RPMI8226 (cell line): ENCODE measurements at regions not wholly inside any gene's neighbourhood (a gene's known extent, or its start where the extent isn't known, plus 50 kb on each side); places are given as distances from the start of the nearest gene placed in this dataset.
"Not testable (repeated sequence)": the region's sequence is repeated elsewhere in the genome, so short reads cannot be mapped to it uniquely, and the experiment has no call there.

Experiments used
- DNase-seq: peaks from one replicate; pipeline ENCODE4 v3.0.0-alpha.2; 2015

DNA sequence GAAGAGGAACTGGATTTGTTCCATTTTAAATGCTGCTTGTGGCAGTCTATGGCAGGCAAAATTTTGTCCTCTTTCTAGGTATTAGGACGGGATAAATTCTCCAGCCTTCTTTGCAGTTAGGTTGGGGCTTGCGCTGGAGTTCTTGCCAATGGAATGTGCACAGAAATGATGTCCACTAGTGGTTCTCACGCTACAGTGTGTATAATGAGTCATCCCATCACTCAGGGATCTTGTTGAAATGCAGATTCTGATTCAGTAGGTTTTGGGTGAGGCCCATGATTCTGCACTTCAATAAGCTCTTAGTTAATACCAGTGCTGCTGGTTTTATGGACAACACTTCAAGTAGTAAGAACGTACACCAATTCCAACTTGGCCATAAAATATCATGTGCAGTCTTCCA lies 317.6 kb upstream of the KLF4 start:
- no peak for DNase-seq

- DNase-seq: no peak
Observed at GRCh38 chr9:107805201-107805600, 315.6 kb upstream of the KLF4 start.

GRCh38 chr9:107794259-107794658 lies 304.7 kb upstream of the KLF4 start:
- DNase-seq: no peak

DNA sequence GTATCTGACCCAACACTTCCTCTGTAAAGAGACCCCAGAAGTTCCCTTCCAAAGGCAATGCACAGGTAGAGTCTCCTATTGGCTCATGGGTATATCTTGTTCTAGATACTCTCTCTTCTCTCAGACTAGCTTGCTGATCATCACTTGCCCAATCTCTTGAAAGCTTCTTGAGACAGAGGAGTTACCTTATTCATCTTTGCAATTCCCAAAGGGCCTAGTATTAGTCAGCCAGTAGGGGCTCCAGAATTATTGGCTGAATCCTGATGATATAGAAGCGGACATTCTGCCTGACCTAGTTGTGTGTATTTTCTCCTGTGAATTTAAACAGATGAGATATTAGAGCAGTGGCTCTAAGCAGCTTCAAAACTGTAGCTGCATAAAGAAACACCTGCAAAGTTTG lies 304.0 kb upstream of the KLF4 start:
- DNase-seq: no peak

DNA sequence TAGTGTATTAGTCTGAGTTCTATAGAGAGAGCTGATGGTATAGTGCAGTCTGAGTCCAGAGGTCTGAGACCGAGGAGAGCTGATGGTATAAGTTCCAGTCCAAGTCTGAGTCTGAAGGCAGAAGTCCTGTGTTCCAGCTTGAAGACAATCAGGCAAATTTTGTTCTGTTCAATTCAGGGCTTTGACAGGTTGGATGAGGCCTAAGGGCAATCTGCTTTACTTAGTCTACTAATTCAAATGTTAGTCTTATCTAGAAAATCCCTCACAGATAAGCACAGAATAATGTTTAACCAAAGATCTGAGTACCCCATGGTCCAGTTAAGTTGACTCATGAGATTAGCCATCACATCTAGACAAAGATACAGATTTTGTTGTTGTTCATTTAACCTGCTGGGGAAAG lies 303.0 kb upstream of the KLF4 start:
- DNase-seq: no peak

- no peak for DNase-seq
Observed at GRCh38 chr9:107792006-107792405, 302.4 kb upstream of the KLF4 start.

DNA sequence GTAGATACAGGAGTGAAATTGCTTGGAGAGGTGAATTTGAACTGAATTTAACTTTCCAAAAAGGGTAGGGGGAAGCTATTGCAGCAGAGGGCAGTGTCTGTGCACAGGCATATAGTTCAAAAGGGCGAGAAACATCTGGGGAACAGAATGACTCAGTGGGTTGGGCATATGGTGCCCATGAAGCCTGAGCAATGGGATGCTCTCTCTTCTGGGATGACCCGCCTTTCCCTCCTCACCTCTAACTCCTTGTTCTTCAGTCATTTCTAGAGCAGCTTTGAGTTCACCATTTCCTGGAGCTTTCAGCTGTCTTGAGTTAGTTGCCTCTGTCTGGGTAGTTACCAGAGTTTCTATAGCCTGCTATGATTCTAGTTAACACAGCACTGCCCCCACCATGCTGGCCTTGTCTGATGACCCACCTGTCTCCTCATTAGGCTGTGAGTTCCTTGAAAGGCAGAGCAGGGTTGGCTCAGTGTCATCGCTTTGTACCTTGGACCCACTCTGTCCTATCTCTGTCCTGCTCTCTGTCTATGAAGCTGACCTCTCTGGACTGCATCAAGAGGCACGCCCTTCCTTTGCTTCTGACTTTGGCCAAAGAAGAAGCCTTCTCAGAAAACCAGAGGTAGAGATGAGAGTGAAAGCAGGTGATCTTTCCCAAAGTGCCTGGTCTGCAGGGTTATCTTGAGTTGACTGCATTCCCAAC lies 299.6 kb upstream of the KLF4 start:
- no peak for DNase-seq

- no peak for DNase-seq
Observed at GRCh38 chr9:107786561-107786960, 297.0 kb upstream of the KLF4 start.

DNA sequence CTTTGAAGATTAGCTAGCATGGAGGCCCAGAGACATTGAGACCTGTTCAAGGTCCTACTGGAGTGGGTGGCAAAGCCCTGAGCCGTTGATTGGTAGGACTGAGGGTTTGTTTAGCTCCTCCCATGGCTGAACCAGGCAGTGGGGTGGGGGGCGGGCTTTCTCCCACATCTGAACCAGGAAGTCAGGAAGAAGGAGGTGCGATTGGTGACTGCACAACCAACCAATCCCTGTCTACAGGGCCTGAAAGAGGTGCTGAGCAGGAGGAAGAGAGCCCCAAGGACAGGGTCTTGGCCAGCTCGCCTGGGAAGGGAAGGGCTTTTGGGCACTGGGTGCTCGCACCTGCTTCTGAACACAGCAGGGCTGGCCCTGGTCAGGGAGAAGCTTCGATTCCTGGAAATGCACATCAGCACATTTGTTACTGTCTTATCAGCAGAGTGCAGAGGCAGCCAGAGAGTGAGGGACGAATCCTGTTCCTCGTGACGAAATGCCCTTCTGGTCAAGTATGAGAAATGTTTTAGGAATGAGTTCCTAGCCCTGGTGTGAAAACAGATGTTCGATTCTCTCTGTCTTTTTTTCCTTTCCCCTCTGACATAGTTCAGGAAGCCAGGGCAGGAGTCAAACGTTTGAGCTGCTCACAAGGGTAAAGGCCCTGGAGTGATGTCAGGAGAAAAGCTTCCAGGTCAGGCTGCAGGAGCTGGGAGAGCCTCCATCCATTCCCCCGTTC lies 294.8 kb upstream of the KLF4 start:
- no peak for DNase-seq

DNA sequence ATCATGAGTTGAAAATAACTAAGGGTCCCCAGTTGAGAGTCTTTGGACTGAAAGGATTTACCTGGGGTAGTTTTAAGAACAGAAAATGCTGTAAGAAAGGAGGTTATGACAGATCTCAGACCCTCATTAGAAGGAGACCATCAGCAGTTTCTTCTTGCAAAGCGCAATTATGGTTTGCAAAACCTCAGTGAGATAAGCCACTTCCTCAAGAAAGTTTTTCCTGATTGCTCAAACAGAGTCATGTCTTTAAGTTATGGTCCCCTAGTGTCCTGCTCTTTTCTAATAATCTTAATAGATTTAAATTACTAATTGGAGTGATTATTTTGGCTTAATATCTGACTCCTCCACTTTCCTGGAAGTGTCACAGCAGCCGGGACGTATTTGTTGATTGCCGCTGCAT lies 293.2 kb upstream of the KLF4 start:
- no peak for DNase-seq

GRCh38 chr9:107782381-107782780 lies 292.8 kb upstream of the KLF4 start:
- no peak for DNase-seq

DNA sequence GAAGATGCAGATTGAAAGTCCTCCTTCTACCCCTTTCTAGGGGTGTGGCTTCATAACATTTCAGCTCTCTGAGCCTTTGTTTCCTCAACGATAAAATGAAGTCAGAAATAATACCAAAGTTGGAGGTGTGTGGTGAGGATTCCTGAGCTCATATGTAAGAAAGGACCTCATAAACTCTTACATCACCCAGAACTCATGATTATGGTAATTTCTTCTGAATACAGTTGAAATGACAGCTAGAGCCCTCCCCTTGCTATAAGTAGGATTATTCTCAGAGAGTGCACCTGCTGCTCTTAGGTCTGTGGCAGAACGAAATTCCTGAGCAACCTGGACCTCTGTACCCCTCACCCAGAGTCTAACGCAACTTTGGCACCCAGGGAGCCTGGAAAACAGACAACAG lies 291.4 kb upstream of the KLF4 start:
- no peak for DNase-seq

GRCh38 chr9:107779731-107780130 lies 290.2 kb upstream of the KLF4 start:
- no peak for DNase-seq

- no peak for DNase-seq
Observed at GRCh38 chr9:107778661-107779060, 289.1 kb upstream of the KLF4 start.

DNA sequence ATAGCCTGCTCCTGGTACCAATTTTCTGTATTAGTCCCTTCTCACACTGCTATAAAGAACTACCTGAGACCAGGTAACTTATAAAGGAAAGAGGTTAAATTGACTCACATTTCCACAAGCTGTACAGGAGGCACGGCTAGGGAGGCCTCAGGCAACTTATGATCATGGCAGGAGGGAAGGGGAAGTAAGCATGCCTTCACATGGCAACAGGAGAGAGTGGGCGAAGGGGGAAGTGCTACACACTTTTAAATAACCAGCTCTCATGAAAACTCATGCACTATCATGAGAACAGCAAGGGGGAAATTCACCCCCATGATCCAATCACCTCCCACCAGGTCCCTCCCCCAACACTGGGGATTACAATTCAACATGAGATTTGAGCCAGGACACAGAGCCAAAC lies 284.5 kb upstream of the KLF4 start:
- not testable (repeated sequence) for DNase-seq

- DNase-seq: no peak
Observed at GRCh38 chr9:107772988-107773387, 283.4 kb upstream of the KLF4 start.

DNA sequence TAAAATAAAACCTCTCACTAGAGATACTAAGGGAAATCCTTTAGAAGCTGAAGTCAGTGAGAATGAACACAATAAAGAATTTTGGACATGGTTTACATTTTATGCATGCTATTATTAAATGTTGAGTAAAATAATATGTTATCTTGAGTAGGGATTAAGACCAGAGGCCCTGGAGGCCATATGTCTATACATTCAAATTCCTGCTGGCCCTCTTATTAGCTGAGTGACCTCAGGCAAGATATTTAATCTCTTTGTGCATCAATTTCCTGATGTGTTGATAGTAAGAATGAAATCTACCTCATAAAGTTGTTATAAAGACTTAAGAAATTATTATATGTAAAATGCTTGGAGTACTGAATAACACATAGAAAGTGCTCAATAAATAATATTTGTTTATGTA lies 281.1 kb upstream of the KLF4 start:
- DNase-seq: no peak

- no peak for DNase-seq
Observed at GRCh38 chr9:107768224-107768623, 278.7 kb upstream of the KLF4 start.

- no peak for DNase-seq
Observed at GRCh38 chr9:107767711-107768110, 278.1 kb upstream of the KLF4 start.

GRCh38 chr9:107763469-107763868 lies 273.9 kb upstream of the KLF4 start:
- not testable (repeated sequence) for DNase-seq

- DNase-seq: no peak
Observed at GRCh38 chr9:107761307-107761706, 271.7 kb upstream of the KLF4 start.

DNA sequence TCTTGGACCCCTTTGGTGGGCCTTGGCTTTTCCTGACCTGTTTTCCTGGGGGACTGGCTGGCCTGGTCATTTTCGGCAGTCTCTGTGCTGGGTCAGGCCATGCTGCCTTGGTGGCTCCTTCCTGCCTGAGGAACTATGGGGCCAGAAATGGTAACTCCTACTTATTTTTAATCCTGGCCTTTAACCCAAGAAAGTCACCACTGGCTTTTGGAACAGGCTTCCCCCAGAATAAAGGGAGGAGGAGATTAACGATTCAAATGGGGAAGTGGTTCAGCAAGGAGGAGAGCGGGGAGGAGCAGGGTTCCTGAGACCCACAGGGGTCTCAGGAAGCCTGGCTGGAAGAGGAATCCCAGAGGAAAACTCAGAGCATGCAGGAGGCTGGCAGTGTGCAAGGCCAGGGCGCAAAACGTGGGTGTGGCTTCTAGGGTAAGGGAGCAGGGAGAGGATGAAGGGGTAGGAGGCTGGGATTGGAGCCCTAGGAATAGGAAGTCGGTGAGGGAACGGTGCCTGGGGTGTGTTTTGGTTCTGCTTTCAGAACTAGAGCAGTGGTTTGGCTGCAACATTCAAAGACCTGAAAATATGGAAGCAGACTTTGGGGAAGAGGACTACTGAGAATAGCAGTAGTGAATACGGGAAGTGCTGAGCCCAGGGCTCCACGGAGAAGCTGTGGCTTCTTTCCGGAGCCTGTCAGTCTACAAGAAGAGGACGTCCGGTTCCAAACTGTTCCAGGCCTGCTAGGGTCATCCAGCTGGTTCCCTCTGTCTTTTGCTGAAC lies 271.1 kb upstream of the KLF4 start:
- DNase-seq: no peak

GRCh38 chr9:107759823-107760166 lies 270.2 kb upstream of the KLF4 start:
- DNase-seq: no peak
